ENCODE measurements at regions not wholly inside any gene's neighbourhood (a gene's known extent, or its start where the extent isn't known, plus 50 kb on each side); places are given as distances from the start of the nearest gene placed in this dataset.

DNA sequence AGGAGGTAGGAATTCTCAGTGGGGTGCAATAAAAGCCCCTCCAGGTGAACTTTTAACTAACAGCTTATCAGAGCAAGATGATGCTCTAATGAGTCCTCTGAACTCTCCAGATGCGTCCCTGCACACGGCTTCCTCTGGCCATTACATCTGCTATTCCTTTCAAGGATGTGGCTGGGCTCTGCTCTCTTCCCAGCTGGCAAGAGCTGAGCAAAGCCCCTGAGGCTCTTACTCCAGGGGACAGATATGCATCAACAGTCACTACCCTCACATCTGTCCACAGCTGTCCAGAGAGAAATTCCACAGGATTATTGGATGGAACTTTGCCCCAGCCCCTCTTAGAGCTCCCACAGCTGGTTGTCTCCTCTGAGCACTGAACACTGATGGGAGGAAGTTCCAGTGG, 267.8 kb downstream of the C1orf94 start:
- POLR2A ChIA-PET: no interaction called here
- CTCF ChIA-PET: no interaction called here

More for the DNA sequence above, 267.8 kb downstream of the C1orf94 start:
- Histone ChIP-seq H2AFZ (ENCODE audit: low read depth, low read length, poor library complexity, severe bottlenecking) (no peak overlapping the region), H3K4me1 (ENCODE audit: control insufficient read depth in 1 of 2, insufficient read depth in 2 of 2, low read length in 2 of 2) (no peaks in the 10 kb centered on the region), H3K4me3 (replicated peaks in 1 of 2; ENCODE audit: low read depth in 1 of 2, low read length in 2 of 2) (no peak overlapping the region), H3K9me2 (ENCODE audit: insufficient read depth) (no peaks in the 10 kb centered on the region), H4K20me1 (ENCODE audit: insufficient read depth) (no peaks in the 10 kb centered on the region), H3K9ac (ENCODE audit: low read length) (no peak overlapping the region), H3K36me3 (ENCODE audit: control insufficient read depth in 1 of 2, insufficient read depth in 2 of 2, low read length in 2 of 2) (no peaks in the 10 kb centered on the region), H3K27ac (ENCODE audit: low read depth, low read length) (no peak overlapping the region), H3K27me3 (ENCODE audit: insufficient read depth, low read length) (peaks cover 26% of the 10 kb centered on the region), H3K4me2 (ENCODE audit: low read length) (no peak overlapping the region), H3K9me3 (ENCODE audit: control insufficient read depth in 1 of 2, insufficient read depth in 1 of 2, low read depth in 1 of 2, low read length in 2 of 2) (no peaks in the 10 kb centered on the region), H3K79me2 (ENCODE audit: insufficient read depth, low read length) (no peaks in the 10 kb centered on the region)
- DNase-seq (ENCODE audit: low read depth, low spot score): no peak
- intact Hi-C loops (cut with micrococcal nuclease): no loop called here
- RAD21 ChIA-PET (ENCODE audit: low non-redundant PET in 1 of 2, low total read pairs in 2 of 2, uncharacterized antibody in 2 of 2, unreplicated experiment in 2 of 2): no interaction called here
- TF ChIP-seq, protein P1, sequence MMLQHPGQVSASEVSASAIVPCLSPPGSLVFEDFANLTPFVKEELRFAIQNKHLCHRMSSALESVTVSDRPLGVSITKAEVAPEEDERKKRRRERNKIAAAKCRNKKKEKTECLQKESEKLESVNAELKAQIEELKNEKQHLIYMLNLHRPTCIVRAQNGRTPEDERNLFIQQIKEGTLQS (IDR thresholded peaks at IDR 0.05): no peak
- no peak for TF ChIP-seq FOSL1 (IDR thresholded peaks at IDR 0.05; ENCODE audit: low read depth)
- TF ChIP-seq RAD21 (IDR thresholded peaks at IDR 0.05; ENCODE audit: low read depth): no peak
- TF ChIP-seq ZNF274 (IDR thresholded peaks at IDR 0.05; ENCODE audit: low read depth, low read length): no peak
- TF ChIP-seq, protein P2, sequence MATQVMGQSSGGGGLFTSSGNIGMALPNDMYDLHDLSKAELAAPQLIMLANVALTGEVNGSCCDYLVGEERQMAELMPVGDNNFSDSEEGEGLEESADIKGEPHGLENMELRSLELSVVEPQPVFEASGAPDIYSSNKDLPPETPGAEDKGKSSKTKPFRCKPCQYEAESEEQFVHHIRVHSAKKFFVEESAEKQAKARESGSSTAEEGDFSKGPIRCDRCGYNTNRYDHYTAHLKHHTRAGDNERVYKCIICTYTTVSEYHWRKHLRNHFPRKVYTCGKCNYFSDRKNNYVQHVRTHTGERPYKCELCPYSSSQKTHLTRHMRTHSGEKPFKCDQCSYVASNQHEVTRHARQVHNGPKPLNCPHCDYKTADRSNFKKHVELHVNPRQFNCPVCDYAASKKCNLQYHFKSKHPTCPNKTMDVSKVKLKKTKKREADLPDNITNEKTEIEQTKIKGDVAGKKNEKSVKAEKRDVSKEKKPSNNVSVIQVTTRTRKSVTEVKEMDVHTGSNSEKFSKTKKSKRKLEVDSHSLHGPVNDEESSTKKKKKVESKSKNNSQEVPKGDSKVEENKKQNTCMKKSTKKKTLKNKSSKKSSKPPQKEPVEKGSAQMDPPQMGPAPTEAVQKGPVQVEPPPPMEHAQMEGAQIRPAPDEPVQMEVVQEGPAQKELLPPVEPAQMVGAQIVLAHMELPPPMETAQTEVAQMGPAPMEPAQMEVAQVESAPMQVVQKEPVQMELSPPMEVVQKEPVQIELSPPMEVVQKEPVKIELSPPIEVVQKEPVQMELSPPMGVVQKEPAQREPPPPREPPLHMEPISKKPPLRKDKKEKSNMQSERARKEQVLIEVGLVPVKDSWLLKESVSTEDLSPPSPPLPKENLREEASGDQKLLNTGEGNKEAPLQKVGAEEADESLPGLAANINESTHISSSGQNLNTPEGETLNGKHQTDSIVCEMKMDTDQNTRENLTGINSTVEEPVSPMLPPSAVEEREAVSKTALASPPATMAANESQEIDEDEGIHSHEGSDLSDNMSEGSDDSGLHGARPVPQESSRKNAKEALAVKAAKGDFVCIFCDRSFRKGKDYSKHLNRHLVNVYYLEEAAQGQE (IDR thresholded peaks at IDR 0.05; ENCODE audit: low read depth): no peak
- no peak for TF ChIP-seq EGR1 (IDR thresholded peaks at IDR 0.05; ENCODE audit: low read depth)
- no peak for TF ChIP-seq MAX (IDR thresholded peaks at IDR 0.05)
- no peak for TF ChIP-seq JUND (IDR thresholded peaks at IDR 0.05)
- no peak for TF ChIP-seq CEBPB (IDR thresholded peaks at IDR 0.05; ENCODE audit: low read depth)
- TF ChIP-seq, protein P3, sequence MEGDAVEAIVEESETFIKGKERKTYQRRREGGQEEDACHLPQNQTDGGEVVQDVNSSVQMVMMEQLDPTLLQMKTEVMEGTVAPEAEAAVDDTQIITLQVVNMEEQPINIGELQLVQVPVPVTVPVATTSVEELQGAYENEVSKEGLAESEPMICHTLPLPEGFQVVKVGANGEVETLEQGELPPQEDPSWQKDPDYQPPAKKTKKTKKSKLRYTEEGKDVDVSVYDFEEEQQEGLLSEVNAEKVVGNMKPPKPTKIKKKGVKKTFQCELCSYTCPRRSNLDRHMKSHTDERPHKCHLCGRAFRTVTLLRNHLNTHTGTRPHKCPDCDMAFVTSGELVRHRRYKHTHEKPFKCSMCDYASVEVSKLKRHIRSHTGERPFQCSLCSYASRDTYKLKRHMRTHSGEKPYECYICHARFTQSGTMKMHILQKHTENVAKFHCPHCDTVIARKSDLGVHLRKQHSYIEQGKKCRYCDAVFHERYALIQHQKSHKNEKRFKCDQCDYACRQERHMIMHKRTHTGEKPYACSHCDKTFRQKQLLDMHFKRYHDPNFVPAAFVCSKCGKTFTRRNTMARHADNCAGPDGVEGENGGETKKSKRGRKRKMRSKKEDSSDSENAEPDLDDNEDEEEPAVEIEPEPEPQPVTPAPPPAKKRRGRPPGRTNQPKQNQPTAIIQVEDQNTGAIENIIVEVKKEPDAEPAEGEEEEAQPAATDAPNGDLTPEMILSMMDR (IDR thresholded peaks at IDR 0.05 in 2 of 3, conservative IDR thresholded peaks at IDR 0.05 in 1 of 3; ENCODE audit: borderline replicate concordance in 1 of 3, insufficient read depth in 1 of 3, low read depth in 2 of 3, low read length in 2 of 3): no peak
- TF ChIP-seq ZFX (IDR thresholded peaks at IDR 0.05): no peak
- TF ChIP-seq YY1 (IDR thresholded peaks at IDR 0.05; ENCODE audit: extremely low read depth, insufficient replicate concordance, low read depth, low read length): no peak
- ATAC-seq: no peak
- no TSS peak for BruUV-seq (replicated peaks)

Data from HCT116 (cell line).